Embryonic facial prominence (tissue), 1 donor: ENCODE measurements at regions not wholly inside any gene's neighbourhood (a gene's known extent, or its start where the extent isn't known, plus 50 kb on each side); places are given as distances from the start of the nearest gene placed in this dataset.

ENCODE experiments used
- DNase-seq: peaks from one replicate; pipeline ENCODE4 v3.0.0-alpha.2; 2016; ENCODE audit errors: extremely low spot score

GRCh38 chr6:15039136-15039535 is 206.7 kb upstream of the JARID2 start:
- no peak for DNase-seq

- no peak for DNase-seq
These were observed 202.9 kb upstream of the JARID2 start for GRCh38 chr6:15042938-15043337.

GRCh38 chr6:15044146-15044882 is 201.6 kb upstream of the JARID2 start:
- no peak for DNase-seq

GRCh38 chr6:15044948-15045347 is 200.9 kb upstream of the JARID2 start:
- DNase-seq: no peak

- no peak for DNase-seq
These were observed 199.1 kb upstream of the JARID2 start for GRCh38 chr6:15046751-15047150.

GRCh38 chr6:15048367-15048766 is 197.5 kb upstream of the JARID2 start:
- DNase-seq: no peak

- DNase-seq: no peak
These were observed 187.4 kb upstream of the JARID2 start for GRCh38 chr6:15058200-15059061.

- DNase-seq: no peak
These were observed 184.7 kb upstream of the JARID2 start for GRCh38 chr6:15061180-15061641.

- DNase-seq: no peak
These were observed 183.9 kb upstream of the JARID2 start for GRCh38 chr6:15061908-15062515.

- DNase-seq: no peak
These were observed 183.2 kb upstream of the JARID2 start for GRCh38 chr6:15062516-15063252.

GRCh38 chr6:15063253-15063853 is 182.5 kb upstream of the JARID2 start:
- no peak for DNase-seq

GRCh38 chr6:15065261-15065989 is 180.4 kb upstream of the JARID2 start:
- DNase-seq: no peak

GRCh38 chr6:15066089-15066758 is 179.6 kb upstream of the JARID2 start:
- no peak for DNase-seq

- DNase-seq: no peak
These were observed 172.5 kb upstream of the JARID2 start for GRCh38 chr6:15073344-15073789.

GRCh38 chr6:15073883-15074465 is 171.9 kb upstream of the JARID2 start:
- DNase-seq: no peak

- no peak for DNase-seq
These were observed 171.1 kb upstream of the JARID2 start for GRCh38 chr6:15074806-15075205.

GRCh38 chr6:15076565-15076964 is 169.3 kb upstream of the JARID2 start:
- no peak for DNase-seq

GRCh38 chr6:15077006-15077405 is 168.9 kb upstream of the JARID2 start:
- DNase-seq: no peak

GRCh38 chr6:15077961-15078360 is 167.9 kb upstream of the JARID2 start:
- DNase-seq: no peak
